ENCODE measurements at regions not wholly inside any gene's neighbourhood (a gene's known extent, or its start where the extent isn't known, plus 50 kb on each side); places are given as distances from the start of the nearest gene placed in this dataset.
"Not testable (repeated sequence)": the region's sequence is repeated elsewhere in the genome, so short reads cannot be mapped to it uniquely, and the experiment has no call there.

DNA sequence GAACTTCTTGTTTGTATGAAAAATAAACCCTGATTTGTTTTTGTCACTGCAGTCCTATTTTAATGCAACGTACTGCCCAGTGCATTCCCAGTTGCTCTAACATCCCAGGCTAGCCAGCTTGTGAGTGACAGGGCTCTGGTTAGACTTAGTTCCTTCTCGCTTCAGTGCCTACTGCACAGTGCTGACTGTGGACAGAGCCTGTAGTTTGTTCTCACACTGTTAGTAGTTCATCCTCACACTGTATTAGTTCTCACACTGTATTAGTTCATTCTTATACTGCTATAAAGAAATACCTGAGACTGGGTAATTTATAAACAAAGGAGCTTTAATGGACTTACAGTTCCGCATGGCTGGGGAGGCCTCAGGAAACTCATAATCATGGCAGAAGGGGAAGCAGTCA is 116.6 kb upstream of the SALL1 start:
- TF ChIP-seq, protein P1, sequence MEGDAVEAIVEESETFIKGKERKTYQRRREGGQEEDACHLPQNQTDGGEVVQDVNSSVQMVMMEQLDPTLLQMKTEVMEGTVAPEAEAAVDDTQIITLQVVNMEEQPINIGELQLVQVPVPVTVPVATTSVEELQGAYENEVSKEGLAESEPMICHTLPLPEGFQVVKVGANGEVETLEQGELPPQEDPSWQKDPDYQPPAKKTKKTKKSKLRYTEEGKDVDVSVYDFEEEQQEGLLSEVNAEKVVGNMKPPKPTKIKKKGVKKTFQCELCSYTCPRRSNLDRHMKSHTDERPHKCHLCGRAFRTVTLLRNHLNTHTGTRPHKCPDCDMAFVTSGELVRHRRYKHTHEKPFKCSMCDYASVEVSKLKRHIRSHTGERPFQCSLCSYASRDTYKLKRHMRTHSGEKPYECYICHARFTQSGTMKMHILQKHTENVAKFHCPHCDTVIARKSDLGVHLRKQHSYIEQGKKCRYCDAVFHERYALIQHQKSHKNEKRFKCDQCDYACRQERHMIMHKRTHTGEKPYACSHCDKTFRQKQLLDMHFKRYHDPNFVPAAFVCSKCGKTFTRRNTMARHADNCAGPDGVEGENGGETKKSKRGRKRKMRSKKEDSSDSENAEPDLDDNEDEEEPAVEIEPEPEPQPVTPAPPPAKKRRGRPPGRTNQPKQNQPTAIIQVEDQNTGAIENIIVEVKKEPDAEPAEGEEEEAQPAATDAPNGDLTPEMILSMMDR (IDR thresholded peaks at IDR 0.05; ENCODE audit: control extremely low read depth, extremely low read depth, low read depth, missing control alignments): no peak
- no peak for DNase-seq (ENCODE audit: extremely low spot score)
- CTCF ChIA-PET: no interaction called here
- POLR2A ChIA-PET: no interaction called here

DNA sequence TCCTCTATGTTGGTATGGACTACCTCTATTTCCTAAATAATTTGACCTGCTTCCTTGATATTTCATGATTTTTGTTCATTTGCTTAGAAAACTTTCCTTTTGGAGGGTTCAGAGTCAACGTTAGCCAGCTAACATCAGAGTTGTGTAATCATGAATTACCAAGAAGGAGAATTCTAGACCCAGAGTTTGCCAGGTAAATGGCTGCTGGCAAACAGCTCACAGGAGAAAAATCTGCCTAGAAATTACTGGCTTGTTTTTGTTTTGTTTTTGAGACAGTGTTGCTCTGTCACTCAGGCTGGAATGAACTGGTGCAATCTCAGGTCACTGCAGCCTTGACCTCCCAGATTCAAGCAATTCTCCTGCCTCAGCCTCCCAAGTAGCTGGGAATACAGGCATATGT is 111.4 kb upstream of the SALL1 start:
- POLR2A ChIA-PET: no interaction called here
- CTCF ChIA-PET: no interaction called here
- TF ChIP-seq, protein P1 (IDR thresholded peaks at IDR 0.05; ENCODE audit: control extremely low read depth, extremely low read depth, low read depth, missing control alignments): no peak
- no peak for DNase-seq (ENCODE audit: extremely low spot score)

DNA sequence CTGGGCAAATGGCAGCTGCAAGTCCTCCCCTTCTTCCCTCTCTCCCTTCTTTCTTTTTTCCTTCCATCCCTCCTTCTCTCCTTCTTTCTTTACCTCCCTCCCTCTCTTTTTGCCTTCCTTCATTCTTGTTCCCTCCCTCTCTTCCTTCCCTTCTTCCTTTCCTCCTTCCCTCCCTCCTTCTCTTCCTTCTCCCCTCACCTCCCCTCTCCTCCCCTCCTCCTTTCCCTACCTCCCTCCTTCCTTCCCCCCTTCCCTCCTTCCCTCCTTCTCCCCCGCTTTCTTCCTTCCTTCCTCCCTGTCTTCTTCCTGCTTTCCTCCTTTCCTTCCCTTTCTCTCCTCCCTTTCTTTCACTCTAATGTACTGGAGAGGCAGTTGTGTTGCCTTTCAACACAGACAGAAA is 110.8 kb upstream of the SALL1 start:
- TF ChIP-seq, protein P1 (IDR thresholded peaks at IDR 0.05; ENCODE audit: control extremely low read depth, extremely low read depth, low read depth, missing control alignments): no peak
- no peak for DNase-seq (ENCODE audit: extremely low spot score)
- CTCF ChIA-PET: no interaction called here
- POLR2A ChIA-PET: no interaction called here

DNA sequence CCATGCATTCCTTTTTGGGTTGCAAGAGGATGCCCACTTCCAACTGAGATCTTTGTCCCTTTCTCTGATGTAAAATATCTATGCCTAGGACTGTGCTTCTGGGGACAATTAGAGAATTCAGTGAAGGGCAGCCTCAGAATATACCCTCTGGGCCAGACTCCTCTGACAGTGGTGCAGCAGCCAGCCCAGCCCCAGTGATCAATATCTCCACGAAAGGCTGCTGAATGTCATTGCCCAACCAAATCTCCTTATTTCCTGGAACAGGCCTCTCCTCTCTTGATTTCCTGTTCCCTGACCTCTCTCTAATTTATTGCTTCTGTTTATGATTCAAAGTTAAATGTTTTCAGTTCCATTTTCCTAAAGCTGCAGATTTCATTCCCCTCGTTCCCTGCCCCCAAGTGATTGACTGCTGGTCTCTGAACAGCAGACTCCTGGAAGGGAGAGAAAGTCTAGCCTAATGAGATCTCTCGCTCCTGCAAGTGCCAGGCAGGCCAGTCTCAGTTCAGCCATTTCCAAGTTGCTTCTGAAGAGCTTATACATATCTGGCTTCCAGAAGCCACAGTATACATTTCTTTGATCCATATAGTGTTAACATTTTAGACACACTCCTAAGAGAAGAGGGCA is 104.4 kb upstream of the SALL1 start:
- DNase-seq (ENCODE audit: extremely low spot score): no peak
- ChIA-PET POLR2A (no interaction called here), CTCF (interaction anchor here (1.2 kb wide), 1 partner anchor 141 kb away, joined by 3 read pairs; no protein-coding TSS in a partner anchor)
- TF ChIP-seq, protein P1 (IDR thresholded peaks at IDR 0.05; ENCODE audit: control extremely low read depth, extremely low read depth, low read depth, missing control alignments): no peak

DNA sequence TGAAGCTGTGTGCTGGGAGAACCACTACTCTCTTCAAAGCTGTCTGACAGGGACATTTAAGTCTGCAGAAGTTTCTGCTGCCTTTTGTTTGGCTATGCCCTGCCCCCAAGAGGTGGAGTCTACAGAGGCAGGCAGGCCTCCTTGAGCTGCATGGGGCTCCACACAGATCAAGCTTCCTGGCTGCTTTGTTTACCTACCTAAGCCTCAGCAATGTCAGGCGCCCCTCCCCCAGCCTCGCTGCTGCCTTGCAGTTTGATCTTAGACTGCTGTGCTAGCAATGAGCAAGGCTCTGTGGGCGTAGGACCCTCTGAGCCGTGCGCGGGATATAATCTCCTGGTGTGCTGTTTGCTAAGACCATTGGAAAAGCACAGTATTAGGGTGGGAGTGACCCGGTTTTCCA is 103.3 kb upstream of the SALL1 start:
- DNase-seq (ENCODE audit: extremely low spot score); CTCF ChIA-PET; POLR2A ChIA-PET: not testable (repeated sequence)

DNA sequence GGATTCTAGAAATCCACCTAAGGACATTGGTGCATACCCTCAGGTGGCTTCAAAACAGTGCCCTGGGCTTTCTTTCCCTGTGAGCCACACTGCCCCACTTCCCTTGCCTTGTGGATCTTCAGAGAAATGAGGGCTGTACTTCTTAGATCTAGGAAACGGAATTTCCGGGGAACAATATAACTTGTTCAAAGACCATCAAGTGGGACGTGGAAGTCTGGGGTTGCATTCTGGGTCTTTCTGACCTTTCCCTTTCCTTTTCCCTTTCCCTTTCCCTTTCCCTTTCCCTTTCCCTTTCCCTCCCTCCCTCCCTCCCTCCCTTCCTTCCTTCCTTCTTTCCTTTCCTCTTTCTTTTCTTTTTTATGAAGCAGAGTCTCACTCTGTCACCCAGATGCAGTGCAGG is 97.1 kb upstream of the SALL1 start:
- no peak for DNase-seq (ENCODE audit: extremely low spot score)
- ChIA-PET CTCF (no interaction called here), POLR2A (no interaction called here)
- TF ChIP-seq, protein P1 (IDR thresholded peaks at IDR 0.05; ENCODE audit: control extremely low read depth, extremely low read depth, low read depth, missing control alignments): no peak

DNA sequence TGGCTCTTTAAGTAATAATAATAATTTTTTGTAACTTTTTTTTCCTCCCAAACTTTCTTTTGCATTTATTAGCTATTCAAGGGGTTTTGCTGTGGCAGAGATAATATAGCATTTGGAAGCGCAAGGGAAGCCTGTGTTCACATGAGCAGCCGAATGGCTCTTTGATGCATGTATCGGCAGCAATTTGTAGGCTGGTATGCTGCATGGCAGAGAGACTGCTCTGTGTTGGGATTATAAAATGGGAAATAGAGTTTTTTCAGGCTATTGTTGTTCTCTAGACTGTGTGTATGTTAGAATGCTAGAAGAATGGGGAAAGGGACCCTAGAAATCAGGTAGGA is 94.6 kb upstream of the SALL1 start:
- TF ChIP-seq, protein P1 (IDR thresholded peaks at IDR 0.05; ENCODE audit: control extremely low read depth, extremely low read depth, low read depth, missing control alignments): no peak
- POLR2A ChIA-PET: no interaction called here
- CTCF ChIA-PET: interaction anchor here (1.3 kb wide), 1 partner anchor 25 kb away, joined by 3 read pairs; no protein-coding TSS in a partner anchor
- DNase-seq (ENCODE audit: extremely low spot score): no peak

All from GM10248 (cell line).